ENCODE measurements at regions not wholly inside any gene's neighbourhood (a gene's known extent, or its start where the extent isn't known, plus 50 kb on each side); places are given as distances from the start of the nearest gene placed in this dataset.

DNA sequence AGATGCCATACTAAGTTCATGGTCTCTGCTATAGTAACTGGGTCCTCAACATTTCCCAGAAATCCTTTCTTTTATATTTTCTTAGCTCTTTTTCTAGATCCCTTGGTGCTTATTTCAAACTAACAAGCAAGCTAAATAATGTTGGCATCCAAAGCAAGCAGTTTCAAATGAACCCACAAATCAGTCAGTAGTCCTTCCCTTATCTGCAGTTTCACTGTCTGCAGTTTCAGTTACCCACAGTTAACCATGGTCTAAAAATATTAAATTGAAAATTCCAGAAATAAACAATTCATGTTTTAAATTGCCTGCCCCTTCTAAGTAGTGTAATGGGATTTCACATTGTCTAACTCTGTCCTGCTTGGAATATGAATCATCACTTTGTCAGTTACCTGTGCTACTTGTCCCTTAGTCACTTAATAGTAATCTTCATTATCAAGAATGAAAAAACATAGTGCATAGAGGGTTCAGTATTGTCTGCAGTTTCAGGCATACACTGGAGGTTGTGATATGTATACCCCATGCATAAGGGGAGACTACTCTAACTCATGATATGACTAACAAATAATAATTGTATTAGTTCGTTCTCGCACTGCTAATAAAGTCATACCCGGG is 633.7 kb downstream of the MECOM start:
- TF ChIP-seq CTCF (IDR thresholded peaks at IDR 0.05): no peak
- H3K9me3 Mint-ChIP-seq: no peaks in the 10 kb centered on the region
- H3K27ac Mint-ChIP-seq: no peak overlapping the region
- H3K27me3 Mint-ChIP-seq (ENCODE audit: insufficient read depth): peaks cover 1% of the 10 kb centered on the region; the same call in 1 of the 2 replicates
- H3K4me1 Mint-ChIP-seq (ENCODE audit: low read depth): peaks cover 30% of the 10 kb centered on the region
- no peak overlapping the region for H3K4me3 Mint-ChIP-seq
- DNase-seq: no peak
- no peaks in the 10 kb centered on the region for H3K36me3 Mint-ChIP-seq (ENCODE audit: low read depth)

DNA sequence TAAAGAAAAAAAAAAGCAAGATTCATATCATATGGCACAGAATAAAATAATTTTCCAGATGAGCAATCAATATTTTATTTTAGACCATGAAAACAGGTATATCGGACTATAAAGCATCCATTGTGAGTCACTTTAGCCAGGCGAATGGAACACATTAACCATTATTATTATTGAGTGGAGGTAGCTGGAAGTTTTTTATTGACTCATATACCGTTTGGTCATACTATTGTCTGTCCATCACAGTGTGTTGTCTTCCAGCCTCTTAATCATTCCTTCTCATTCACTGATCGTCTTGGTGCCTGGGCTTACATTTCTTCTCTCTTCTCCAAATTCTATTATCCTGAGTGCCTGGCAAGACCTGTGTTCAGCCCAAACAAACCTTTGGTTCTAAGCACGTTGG is 634.8 kb downstream of the MECOM start:
- Mint-ChIP-seq H3K27me3 (ENCODE audit: insufficient read depth) (peaks cover 1% of the 10 kb centered on the region; the same call in 1 of the 2 replicates), H3K4me3 (no peak overlapping the region), H3K9me3 (no peaks in the 10 kb centered on the region), H3K27ac (no peak overlapping the region), H3K36me3 (ENCODE audit: low read depth) (no peaks in the 10 kb centered on the region), H3K4me1 (ENCODE audit: low read depth) (peaks cover 23% of the 10 kb centered on the region)
- no peak for TF ChIP-seq CTCF (IDR thresholded peaks at IDR 0.05)
- DNase-seq: no peak

DNA sequence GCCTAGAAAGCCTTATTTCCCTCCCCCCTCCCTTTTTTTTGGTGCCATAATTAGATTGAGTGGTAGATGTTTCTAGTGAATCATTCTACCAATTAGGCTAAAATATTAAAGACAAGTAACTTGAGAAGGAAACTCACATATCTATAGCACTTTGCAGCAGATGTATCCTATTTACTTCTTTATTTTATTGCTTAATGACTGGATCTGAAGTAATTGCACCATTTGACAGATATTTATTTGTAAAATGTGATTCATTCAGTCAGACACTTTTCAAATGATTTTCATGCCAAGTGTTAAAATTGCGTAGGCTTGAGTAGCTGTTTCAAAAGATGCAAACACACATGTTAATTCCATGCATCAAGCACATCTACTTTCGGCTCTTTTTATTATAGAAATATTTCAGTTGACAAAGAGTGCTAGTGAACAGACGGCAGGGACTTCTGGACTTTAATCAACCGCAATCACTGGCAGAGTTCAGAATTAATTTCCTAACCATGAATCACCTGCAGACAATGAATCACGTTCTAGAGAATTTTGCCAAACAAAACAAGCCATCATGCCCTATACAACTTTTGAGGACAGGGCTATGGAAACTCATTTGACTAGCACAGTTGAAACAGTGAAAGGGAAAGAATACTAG is 636.8 kb downstream of the MECOM start:
- no peaks in the 10 kb centered on the region for H3K9me3 Mint-ChIP-seq
- peak; percentile 91 for DNase-seq
- H3K4me3 Mint-ChIP-seq: peak overlapping the region; percentile 72
- peak overlapping the region; percentile 51 for H3K27ac Mint-ChIP-seq
- no peak for TF ChIP-seq CTCF (IDR thresholded peaks at IDR 0.05)
- H3K4me1 Mint-ChIP-seq (ENCODE audit: low read depth): peaks cover 23% of the 10 kb centered on the region
- H3K27me3 Mint-ChIP-seq (ENCODE audit: insufficient read depth): no peaks in the 10 kb centered on the region
- H3K36me3 Mint-ChIP-seq (ENCODE audit: low read depth): no peaks in the 10 kb centered on the region

DNA sequence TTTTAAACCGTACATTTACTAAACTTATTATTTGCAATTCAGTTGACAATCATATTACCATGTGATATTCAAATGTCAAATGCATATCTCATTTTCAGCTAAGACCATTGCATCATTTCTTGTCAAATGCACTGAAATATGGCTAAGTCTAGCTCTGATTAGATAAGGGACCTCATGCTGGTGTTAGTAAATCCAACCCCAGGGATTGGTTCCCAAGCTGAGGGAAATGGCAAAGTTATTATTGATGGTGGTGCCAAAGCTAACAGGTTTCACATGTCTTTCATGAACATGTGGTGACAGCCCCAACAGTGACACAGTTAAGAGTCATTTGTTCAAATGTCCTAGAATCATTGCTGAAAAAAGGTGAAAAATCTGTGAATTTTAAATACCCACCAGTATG is 641.1 kb downstream of the MECOM start:
- H3K27me3 Mint-ChIP-seq (ENCODE audit: insufficient read depth): no peaks in the 10 kb centered on the region; the same call in 1 of the 2 replicates
- H3K9me3 Mint-ChIP-seq: no peaks in the 10 kb centered on the region
- TF ChIP-seq CTCF (IDR thresholded peaks at IDR 0.05): no peak
- H3K4me1 Mint-ChIP-seq (ENCODE audit: low read depth): peaks cover 22% of the 10 kb centered on the region
- H3K27ac Mint-ChIP-seq: no peak overlapping the region
- no peak for DNase-seq
- no peaks in the 10 kb centered on the region for H3K36me3 Mint-ChIP-seq (ENCODE audit: low read depth)
- H3K4me3 Mint-ChIP-seq: no peak overlapping the region

DNA sequence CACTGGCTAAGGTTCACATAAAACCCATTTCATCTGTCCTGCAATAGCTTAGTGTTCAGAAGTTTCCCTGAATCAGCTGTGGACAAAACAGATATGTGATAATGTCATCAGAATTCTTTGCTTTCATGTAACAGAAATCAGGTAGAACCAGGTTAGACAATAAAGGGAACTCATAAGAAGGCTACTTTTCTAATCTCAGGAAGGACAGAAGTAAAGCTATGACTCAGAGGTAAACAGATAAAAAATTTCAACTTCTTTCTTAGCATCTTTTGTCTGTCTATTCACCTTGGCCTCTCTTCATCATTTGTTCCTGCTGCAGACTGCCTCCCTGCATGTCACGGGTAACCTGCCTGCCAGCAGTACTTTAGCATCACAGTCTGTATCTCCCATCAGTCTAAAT is 643.1 kb downstream of the MECOM start:
- no peak for DNase-seq
- H3K27me3 Mint-ChIP-seq (ENCODE audit: insufficient read depth): no peaks in the 10 kb centered on the region; the same call in 1 of the 2 replicates
- H3K27ac Mint-ChIP-seq: no peak overlapping the region
- no peaks in the 10 kb centered on the region for H3K9me3 Mint-ChIP-seq
- H3K4me1 Mint-ChIP-seq (ENCODE audit: low read depth): peaks cover under 1% of the 10 kb centered on the region
- no peak for TF ChIP-seq CTCF (IDR thresholded peaks at IDR 0.05)
- no peaks in the 10 kb centered on the region for H3K36me3 Mint-ChIP-seq (ENCODE audit: low read depth)
- no peak overlapping the region for H3K4me3 Mint-ChIP-seq
